ENCODE measurements at regions not wholly inside any gene's neighbourhood (a gene's known extent, or its start where the extent isn't known, plus 50 kb on each side); places are given as distances from the start of the nearest gene placed in this dataset.

- TF ChIP-seq EZH2phosphoT487 (IDR thresholded peaks at IDR 0.05; ENCODE audit: borderline replicate concordance) (no peak), CTCF (conservative IDR thresholded peaks at IDR 0.05; ENCODE audit: low read length) (no peak)
- Histone ChIP-seq H2AFZ (ENCODE audit: low read length) (no peak overlapping the region), H3K27me3 (ENCODE audit: insufficient read depth, low read length, poor library complexity, severe bottlenecking) (no peaks in the 10 kb centered on the region), H3K4me1 (ENCODE audit: insufficient read depth, low read length, poor library complexity, severe bottlenecking) (no peaks in the 10 kb centered on the region), H3K4me2 (ENCODE audit: low read depth, low read length, poor library complexity, severe bottlenecking) (no peak overlapping the region), H3K79me2 (ENCODE audit: insufficient read depth, low read length) (no peaks in the 10 kb centered on the region), H3K9ac (ENCODE audit: low read depth, low read length, poor library complexity, severe bottlenecking) (no peak overlapping the region), H3F3A (ENCODE audit: low read depth) (no peaks in the 10 kb centered on the region), H4K20me1 (ENCODE audit: insufficient read depth, low read length, poor library complexity, severe bottlenecking) (no peaks in the 10 kb centered on the region), H3K36me3 (ENCODE audit: insufficient read depth, low read length) (no peaks in the 10 kb centered on the region), H3K9me2 (replicated peaks; ENCODE audit: low read depth, low read length) (no peaks in the 10 kb centered on the region), H3K9me3 (ENCODE audit: insufficient read depth, low read depth, low read length) (no peaks in the 10 kb centered on the region), H3K4me3 (ENCODE audit: low read length, poor library complexity, severe bottlenecking) (no peak overlapping the region)
Observed at GRCh38 chr18:22559414-22560274, 141.9 kb upstream of the CTAGE1 start.

GRCh38 chr18:22560275-22560610 lies 142.5 kb upstream of the CTAGE1 start:
- Histone ChIP-seq H2AFZ (ENCODE audit: low read length) (no peak overlapping the region), H3K79me2 (ENCODE audit: insufficient read depth, low read length) (no peaks in the 10 kb centered on the region), H4K20me1 (ENCODE audit: insufficient read depth, low read length, poor library complexity, severe bottlenecking) (no peaks in the 10 kb centered on the region), H3K4me3 (ENCODE audit: low read length, poor library complexity, severe bottlenecking) (no peak overlapping the region), H3K9ac (ENCODE audit: low read depth, low read length, poor library complexity, severe bottlenecking) (no peak overlapping the region), H3F3A (ENCODE audit: low read depth) (no peaks in the 10 kb centered on the region), H3K4me1 (ENCODE audit: insufficient read depth, low read length, poor library complexity, severe bottlenecking) (no peaks in the 10 kb centered on the region), H3K4me2 (ENCODE audit: low read depth, low read length, poor library complexity, severe bottlenecking) (no peak overlapping the region), H3K36me3 (ENCODE audit: insufficient read depth, low read length) (no peaks in the 10 kb centered on the region), H3K27me3 (ENCODE audit: insufficient read depth, low read length, poor library complexity, severe bottlenecking) (no peaks in the 10 kb centered on the region), H3K9me3 (ENCODE audit: insufficient read depth, low read depth, low read length) (no peaks in the 10 kb centered on the region), H3K9me2 (replicated peaks; ENCODE audit: low read depth, low read length) (no peaks in the 10 kb centered on the region)
- TF ChIP-seq EZH2phosphoT487 (IDR thresholded peaks at IDR 0.05; ENCODE audit: borderline replicate concordance): no peak
- TF ChIP-seq CTCF (conservative IDR thresholded peaks at IDR 0.05; ENCODE audit: low read length): no peak

- H3F3A ChIP-seq (ENCODE audit: low read depth): no peaks in the 10 kb centered on the region
- no peak overlapping the region for H3K9ac ChIP-seq (ENCODE audit: low read depth, low read length, poor library complexity, severe bottlenecking)
- no peaks in the 10 kb centered on the region for H3K27me3 ChIP-seq (ENCODE audit: insufficient read depth, low read length, poor library complexity, severe bottlenecking)
- no peaks in the 10 kb centered on the region for H3K36me3 ChIP-seq (ENCODE audit: insufficient read depth, low read length)
- H3K4me2 ChIP-seq (ENCODE audit: low read depth, low read length, poor library complexity, severe bottlenecking): no peak overlapping the region
- no peaks in the 10 kb centered on the region for H4K20me1 ChIP-seq (ENCODE audit: insufficient read depth, low read length, poor library complexity, severe bottlenecking)
- H3K4me3 ChIP-seq (ENCODE audit: low read length, poor library complexity, severe bottlenecking): no peak overlapping the region
- H2AFZ ChIP-seq (ENCODE audit: low read length): no peak overlapping the region
- H3K4me1 ChIP-seq (ENCODE audit: insufficient read depth, low read length, poor library complexity, severe bottlenecking): no peaks in the 10 kb centered on the region
- TF ChIP-seq CTCF (conservative IDR thresholded peaks at IDR 0.05; ENCODE audit: low read length): no peak
- TF ChIP-seq EZH2phosphoT487 (IDR thresholded peaks at IDR 0.05; ENCODE audit: borderline replicate concordance): no peak
- no peaks in the 10 kb centered on the region for H3K9me3 ChIP-seq (ENCODE audit: insufficient read depth, low read depth, low read length)
- no peaks in the 10 kb centered on the region for H3K9me2 ChIP-seq (replicated peaks; ENCODE audit: low read depth, low read length)
- H3K79me2 ChIP-seq (ENCODE audit: insufficient read depth, low read length): no peaks in the 10 kb centered on the region
Observed at GRCh38 chr18:22560797-22561196, 143.1 kb upstream of the CTAGE1 start.
